BLaER1 treated with 17β-estradiol and CSF1 and Interleukin-3, amounts not matched to agents 10 nM and 100 nM (cell line): ENCODE measurements at regions not wholly inside any gene's neighbourhood (a gene's known extent, or its start where the extent isn't known, plus 50 kb on each side); places are given as distances from the start of the nearest gene placed in this dataset.

ENCODE experiments used
- H3K27ac ChIP-seq, 11 experiments: shearing (Covaris generic); formaldehyde crosslinking; 2 replicates each; pipeline ENCODE4 v1.8.1; 2022
- H3K27me3 ChIP-seq, 11 experiments: shearing (Covaris generic); formaldehyde crosslinking; 2 replicates each; pipeline ENCODE4 v1.8.1; 2022
- H3K36me3 ChIP-seq, 11 experiments: shearing (Covaris generic); formaldehyde crosslinking; 2 replicates each; pipeline ENCODE4 v1.8.1; 2022
- H3K4me1 ChIP-seq, 10 experiments: shearing (Covaris generic); formaldehyde crosslinking; 2 replicates each; pipeline ENCODE4 v1.8.1; 2022
- H3K4me2 ChIP-seq, 11 experiments: shearing (Covaris generic); formaldehyde crosslinking; 2 replicates each; pipeline ENCODE4 v1.8.1; 2022
- H3K4me3 ChIP-seq, 10 experiments: shearing (Covaris generic); formaldehyde crosslinking; 2 replicates each; pipeline ENCODE4 v1.8.1; 2022
- H3K9ac ChIP-seq, 11 experiments: shearing (Covaris generic); formaldehyde crosslinking; 2 replicates each; pipeline ENCODE4 v1.8.1; 2022
- H3K9me3 ChIP-seq, 11 experiments: shearing (Covaris generic); formaldehyde crosslinking; replicated peaks in 1 of 11; 2 replicates each; pipeline ENCODE4 v1.8.1; 2022
- H4K20me1 ChIP-seq, 11 experiments: shearing (Covaris generic); formaldehyde crosslinking; 2 replicates each; pipeline ENCODE4 v1.8.1; 2022
- Cebpa-rat ChIP-seq, 11 experiments: shearing (Covaris generic); IDR thresholded peaks; 2 replicates each; pipeline ENCODE4 v1.8.1; 2022

GRCh38 chr17:13244513-13244912 lies 226.7 kb upstream of the ELAC2 start:
- peaks cover 0 to 3% (median 0%) of the 10 kb centered on the region in 11 experiments; a peak in 3 of 22 replicates for H3K9me3 ChIP-seq
- no peak for TF ChIP-seq Cebpa-rat (IDR thresholded peaks at IDR 0.05)
- no peaks in the 10 kb centered on the region for H3K27me3 ChIP-seq
- no peak overlapping the region for H3K9ac ChIP-seq
- no peak overlapping the region for H3K4me2 ChIP-seq
- no peak overlapping the region for H3K4me3 ChIP-seq
- no peak overlapping the region for H3K27ac ChIP-seq
- H3K4me1 ChIP-seq: no peaks in the 10 kb centered on the region
- H3K36me3 ChIP-seq: no peaks in the 10 kb centered on the region
- no peaks in the 10 kb centered on the region for H4K20me1 ChIP-seq

GRCh38 chr17:13243585-13243984 lies 225.8 kb upstream of the ELAC2 start:
- peaks cover 0 to under 1% (median 0%) of the 10 kb centered on the region in 11 experiments; a peak in 2 of 22 replicates for H3K9me3 ChIP-seq
- H3K36me3 ChIP-seq: no peaks in the 10 kb centered on the region
- no peak overlapping the region for H3K4me3 ChIP-seq
- H3K9ac ChIP-seq: no peak overlapping the region
- H3K4me1 ChIP-seq: no peaks in the 10 kb centered on the region
- no peak for TF ChIP-seq Cebpa-rat (IDR thresholded peaks at IDR 0.05)
- H3K27ac ChIP-seq: no peak overlapping the region
- H3K4me2 ChIP-seq: no peak overlapping the region
- no peaks in the 10 kb centered on the region for H4K20me1 ChIP-seq
- no peaks in the 10 kb centered on the region for H3K27me3 ChIP-seq

GRCh38 chr17:13240851-13241250 lies 223.0 kb upstream of the ELAC2 start:
- Histone ChIP-seq H3K4me1 (no peaks in the 10 kb centered on the region), H3K9me3 (no peaks in the 10 kb centered on the region), H3K36me3 (no peaks in the 10 kb centered on the region), H3K27ac (no peak overlapping the region), H3K4me2 (no peak overlapping the region), H3K27me3 (no peaks in the 10 kb centered on the region), H3K9ac (no peak overlapping the region), H3K4me3 (no peak overlapping the region), H4K20me1 (no peaks in the 10 kb centered on the region)
- no peak for TF ChIP-seq Cebpa-rat (IDR thresholded peaks at IDR 0.05)

GRCh38 chr17:13230350-13231264 lies 212.8 kb upstream of the ELAC2 start:
- H3K9me3 ChIP-seq: peaks cover 0 to 4% (median 0%) of the 10 kb centered on the region in 11 experiments; a peak in 1 of 22 replicates
- no peaks in the 10 kb centered on the region for H3K36me3 ChIP-seq
- 0 out of 20 replicates have a peak, but pooled peaks cover 0 to 1% (median 0%) of the 10 kb centered on the region in 10 experiments for H3K4me1 ChIP-seq
- H3K4me3 ChIP-seq: no peak overlapping the region
- H3K27me3 ChIP-seq: no peaks in the 10 kb centered on the region
- no peak overlapping the region for H3K4me2 ChIP-seq
- no peak overlapping the region for H3K27ac ChIP-seq
- H4K20me1 ChIP-seq: no peaks in the 10 kb centered on the region
- H3K9ac ChIP-seq: no peak overlapping the region
- TF ChIP-seq Cebpa-rat (IDR thresholded peaks at IDR 0.05): no peak

DNA sequence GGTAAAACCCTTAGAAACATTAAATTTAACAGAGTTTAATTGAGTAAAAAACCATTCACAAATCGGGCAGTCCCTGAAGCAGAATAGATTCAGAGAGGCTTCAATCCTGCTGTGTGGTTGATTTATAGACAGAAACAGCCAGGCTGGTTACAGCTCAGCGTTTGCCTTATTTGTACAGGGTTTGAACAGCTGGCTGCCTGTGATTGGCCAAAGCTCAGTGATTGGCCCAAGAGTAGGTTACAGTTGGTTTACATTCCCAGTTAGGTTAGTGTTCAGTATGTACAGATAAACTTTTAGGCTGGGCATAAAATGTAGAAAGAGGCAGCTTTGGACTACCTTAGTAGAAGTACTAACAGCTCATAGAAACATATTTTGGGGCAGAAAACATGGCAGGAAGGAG lies 210.4 kb upstream of the ELAC2 start:
- Histone ChIP-seq H3K4me2 (no peak overlapping the region), H3K9ac (no peak overlapping the region), H3K36me3 (no peaks in the 10 kb centered on the region), H3K9me3 (no peaks in the 10 kb centered on the region), H3K4me1 (0 out of 20 replicates have a peak, but pooled peaks cover 0 to 3% (median 0%) of the 10 kb centered on the region in 10 experiments), H3K27me3 (no peaks in the 10 kb centered on the region), H3K27ac (no peak overlapping the region), H4K20me1 (no peaks in the 10 kb centered on the region), H3K4me3 (no peak overlapping the region)
- no peak for TF ChIP-seq Cebpa-rat (IDR thresholded peaks at IDR 0.05)

DNA sequence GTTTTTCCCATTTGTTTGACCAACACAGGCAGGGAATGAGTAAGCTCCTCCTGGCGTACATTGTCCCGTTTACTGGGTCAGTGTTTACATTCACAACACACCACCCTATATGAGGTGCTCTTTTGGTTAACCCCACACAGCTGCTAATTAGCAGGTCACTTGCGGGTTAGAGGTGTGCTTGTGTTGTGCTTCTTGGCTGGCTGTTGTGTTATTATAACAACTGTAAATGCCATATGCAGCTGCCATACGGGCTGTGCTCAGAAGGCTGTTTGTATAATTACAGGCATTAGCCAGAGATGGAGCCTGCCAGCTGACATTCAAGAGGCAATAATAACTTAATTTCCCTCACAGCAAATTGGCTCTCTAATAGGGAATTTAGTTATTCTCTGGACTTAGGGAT lies 205.1 kb upstream of the ELAC2 start:
- Histone ChIP-seq H3K4me2 (no peak overlapping the region), H3K27me3 (no peaks in the 10 kb centered on the region), H3K9ac (no peak overlapping the region), H3K9me3 (no peaks in the 10 kb centered on the region), H3K4me1 (0 out of 20 replicates have a peak, but pooled peaks cover 0 to 3% (median 0%) of the 10 kb centered on the region in 10 experiments), H3K4me3 (no peak overlapping the region), H4K20me1 (no peaks in the 10 kb centered on the region), H3K36me3 (no peaks in the 10 kb centered on the region), H3K27ac (no peak overlapping the region)
- no peak for TF ChIP-seq Cebpa-rat (IDR thresholded peaks at IDR 0.05)

- H3K4me3 ChIP-seq: no peak overlapping the region
- peaks cover 0 to 10% (median 3%) of the 10 kb centered on the region in 11 experiments; a peak in 4 of 22 replicates for H3K9me3 ChIP-seq
- no peaks in the 10 kb centered on the region for H3K36me3 ChIP-seq
- H3K4me2 ChIP-seq: no peak overlapping the region
- TF ChIP-seq Cebpa-rat (IDR thresholded peaks at IDR 0.05): no peak
- no peak overlapping the region for H3K9ac ChIP-seq
- no peaks in the 10 kb centered on the region for H3K27me3 ChIP-seq
- no peaks in the 10 kb centered on the region for H3K4me1 ChIP-seq
- no peaks in the 10 kb centered on the region for H4K20me1 ChIP-seq
- no peak overlapping the region for H3K27ac ChIP-seq
Measured at GRCh38 chr17:13212860-13213259, 195.0 kb upstream of the ELAC2 start.

DNA sequence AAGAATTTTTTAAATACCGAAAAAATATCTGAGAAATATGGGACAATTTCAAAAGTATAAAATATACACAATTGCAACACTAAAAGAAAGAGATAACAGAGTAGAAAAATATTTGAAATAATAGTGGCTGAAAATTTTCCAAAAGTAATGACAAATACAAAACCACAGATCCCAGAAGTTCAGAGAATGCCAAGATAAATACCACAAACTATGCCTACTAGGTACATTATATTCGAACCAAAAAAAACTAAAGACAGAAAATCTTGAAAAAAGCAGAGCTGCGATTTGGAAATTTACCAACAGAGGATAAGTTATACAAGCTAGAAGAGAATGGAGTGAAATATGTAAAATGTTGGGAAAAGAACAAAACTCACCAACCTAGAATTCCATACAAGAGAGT lies 191.3 kb upstream of the ELAC2 start:
- H3K27me3 ChIP-seq: no peaks in the 10 kb centered on the region
- H3K9ac ChIP-seq: no peak overlapping the region
- peaks cover 0 to 10% (median 3%) of the 10 kb centered on the region in 11 experiments; a peak in 4 of 22 replicates for H3K9me3 ChIP-seq
- no peaks in the 10 kb centered on the region for H3K4me1 ChIP-seq
- no peaks in the 10 kb centered on the region for H3K36me3 ChIP-seq
- H3K4me3 ChIP-seq: no peak overlapping the region
- no peaks in the 10 kb centered on the region for H4K20me1 ChIP-seq
- TF ChIP-seq Cebpa-rat (IDR thresholded peaks at IDR 0.05): no peak
- no peak overlapping the region for H3K27ac ChIP-seq
- no peak overlapping the region for H3K4me2 ChIP-seq

DNA sequence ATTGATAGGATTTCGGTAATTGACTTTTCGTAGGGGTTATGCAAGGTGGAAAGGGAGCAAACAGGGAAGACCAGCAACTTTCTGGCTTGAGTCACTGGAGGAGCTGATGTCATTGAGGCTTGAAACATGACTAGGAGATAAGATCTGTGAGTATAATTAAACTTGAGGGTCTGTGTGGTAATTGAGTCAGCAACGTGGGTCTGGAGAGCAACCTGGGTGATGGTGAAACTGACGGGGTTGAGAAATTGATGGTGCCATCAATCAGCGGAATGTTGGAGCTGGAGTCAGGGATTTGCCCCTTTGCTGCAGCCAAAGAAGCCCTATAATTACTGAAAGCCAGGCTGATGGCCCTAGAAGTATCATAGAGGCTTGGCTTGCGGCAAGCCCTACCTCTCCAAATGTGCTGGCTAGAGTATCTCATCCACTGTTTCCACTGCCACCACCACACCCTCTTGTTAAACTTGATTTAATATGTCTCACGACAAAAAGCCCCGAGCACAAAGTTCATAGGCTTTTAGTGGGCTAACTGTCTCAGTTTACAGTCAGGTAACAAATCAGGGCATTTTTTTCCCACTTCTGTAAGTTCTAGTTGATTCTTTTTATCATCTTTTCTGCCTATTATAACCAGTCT lies 186.9 kb upstream of the ELAC2 start:
- Histone ChIP-seq H3K4me1 (no peaks in the 10 kb centered on the region), H3K27me3 (no peaks in the 10 kb centered on the region), H4K20me1 (no peaks in the 10 kb centered on the region), H3K27ac (no peak overlapping the region), H3K4me3 (no peak overlapping the region), H3K4me2 (no peak overlapping the region), H3K9me3 (0 out of 22 replicates have a peak, but pooled peaks cover 0 to 1% (median 0%) of the 10 kb centered on the region in 11 experiments), H3K36me3 (no peaks in the 10 kb centered on the region), H3K9ac (no peak overlapping the region)
- TF ChIP-seq Cebpa-rat (IDR thresholded peaks at IDR 0.05): no peak
